Ovary (tissue), 3 donors: ENCODE measurements at regions not wholly inside any gene's neighbourhood (a gene's known extent, or its start where the extent isn't known, plus 50 kb on each side); places are given as distances from the start of the nearest gene placed in this dataset.

ENCODE experiments used
- CTCF ChIP-seq, 3 donors: fragments of 450-650 bp in 2 of 3; fragments of 200-600 bp in 1 of 3; IDR thresholded peaks; one replicate each; pipeline versions ENCODE4 v1.5.1 to v1.8.0; 2016 to 2022; ENCODE audit warnings: antibody characterized with exemption in 3 of 3, mild to moderate bottlenecking in 1 of 3
- EP300 ChIP-seq: sonication (generic); formaldehyde crosslinking; IDR thresholded peaks from one replicate; pipeline ENCODE4 v1.6.1; 2017; ENCODE audit warnings: antibody characterized with exemption
- POLR2A ChIP-seq: fragments of 450-650 bp; IDR thresholded peaks from one replicate; pipeline ENCODE4 v1.6.1; 2017; ENCODE audit warnings: antibody characterized with exemption, mild to moderate bottlenecking, moderate library complexity
- donor health status: DM: no; HTN: no; CAD: no.

GRCh38 chr5:125521289-125521688 lies 774.9 kb upstream of the ZNF608 start:
- TF ChIP-seq CTCF (IDR thresholded peaks at IDR 0.05) (no peak), EP300 (no peak), POLR2A (no peak)
